Ascending aorta (tissue), 2 donors: ENCODE measurements at regions not wholly inside any gene's neighbourhood (a gene's known extent, or its start where the extent isn't known, plus 50 kb on each side); places are given as distances from the start of the nearest gene placed in this dataset.

ENCODE experiments used
- DNase-seq, 2 donors: peaks; one replicate each; pipeline ENCODE4 v3.0.0-alpha.2; 2019; ENCODE audit warnings: low spot score in 2 of 2
- H3K27ac ChIP-seq, 2 donors: fragments of 200-600 bp; sonication (generic); one replicate each; pipeline ENCODE4 v1.5.1; 2016 to 2017; ENCODE audit warnings: mild to moderate bottlenecking in 1 of 2
- H3K27me3 ChIP-seq: fragments of 200-600 bp; sonication (generic); one replicate; pipeline ENCODE4 v1.5.1; 2017
- H3K36me3 ChIP-seq, 2 donors: fragments of 200-600 bp; sonication (generic); one replicate each; pipeline ENCODE4 v1.5.1; 2016
- H3K4me1 ChIP-seq, 2 donors: fragments of 200-600 bp; sonication (generic); one replicate each; pipeline ENCODE4 v1.5.1; 2016 to 2017; ENCODE audit warnings: mild to moderate bottlenecking in 1 of 2
- H3K4me3 ChIP-seq, 2 donors: fragments of 200-600 bp; sonication (generic); one replicate each; pipeline ENCODE4 v1.5.1; 2016 to 2017; ENCODE audit warnings: mild to moderate bottlenecking in 1 of 2
- H3K9me3 ChIP-seq, 2 donors: fragments of 200-600 bp; sonication (generic); one replicate each; pipeline ENCODE4 v1.5.1; 2016
- intact Hi-C: fragments of 100-400 bp; cut with DNase I; formaldehyde crosslinking; loops from one replicate; pipeline ENCODE4 v1.15.1; 2023
- TF ChIP-seq, protein P1 (sequence below), 3 experiments: fragments of 200-600 bp in 2 of 3; fragments of 450-650 bp in 1 of 3; sonication (generic) in 2 of 3; IDR thresholded peaks; one replicate each; pipeline ENCODE4 v1.5.1; 2016 to 2019; ENCODE audit warnings: antibody characterized with exemption in 3 of 3, mild to moderate bottlenecking in 1 of 3, moderate library complexity in 1 of 3

DNA sequence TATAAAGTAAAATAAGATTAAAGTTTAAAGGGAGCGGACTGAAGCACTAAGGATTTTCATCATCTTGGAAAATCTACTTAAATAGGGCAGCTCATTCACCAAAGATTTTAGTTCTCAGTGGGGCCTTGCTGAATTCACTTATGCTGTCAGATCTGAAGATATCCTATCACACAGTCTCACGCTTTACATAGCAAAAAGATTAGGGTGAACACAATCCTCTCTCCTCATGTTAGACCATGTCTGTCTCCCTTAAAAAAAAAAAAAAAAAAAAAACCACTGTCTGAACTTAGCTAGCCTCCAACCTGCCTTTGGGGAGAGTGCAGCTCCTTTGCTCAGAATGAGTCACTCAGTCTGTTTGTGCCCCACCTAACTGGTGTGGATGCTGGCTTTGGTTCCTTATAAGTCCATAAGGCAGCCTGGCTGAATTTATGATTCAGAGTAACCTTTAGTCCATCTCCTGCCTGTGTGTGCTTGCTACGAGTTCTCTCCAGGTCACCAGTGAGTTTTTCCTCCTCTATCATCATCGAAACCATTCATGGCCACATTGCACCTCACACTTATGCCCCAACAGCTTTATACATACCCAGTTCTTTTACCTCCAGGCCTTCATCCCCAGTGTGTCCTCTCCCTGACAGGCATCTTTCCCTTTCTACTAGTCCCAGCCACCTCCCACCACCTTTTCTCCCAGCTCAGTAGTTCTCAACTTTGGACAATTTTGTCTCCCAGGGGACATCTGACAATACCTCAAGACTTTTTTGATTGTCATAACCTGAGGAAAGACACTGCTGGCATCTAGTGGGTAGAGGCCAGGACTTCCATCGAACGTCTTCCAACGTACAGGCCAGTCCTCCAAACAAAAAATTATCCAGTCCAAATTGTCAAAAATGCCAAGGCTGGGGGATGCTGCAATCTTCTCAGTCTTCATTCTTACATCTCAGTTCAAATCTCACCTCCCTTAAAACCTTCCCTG is 220.7 kb upstream of the EMCN start:
- Histone ChIP-seq H3K36me3 (no peaks in the 10 kb centered on the region), H3K4me3 (no peak overlapping the region), H3K27ac (peak overlapping the region in 1 of 2 donors; percentile 22), H3K9me3 (no peaks in the 10 kb centered on the region), H3K4me1 (no peaks in the 10 kb centered on the region), H3K27me3 (no peaks in the 10 kb centered on the region)
- peak in 1 of 2 donors; percentile 65 for DNase-seq
- intact Hi-C loops, result no loop called here
- TF ChIP-seq, protein P1, sequence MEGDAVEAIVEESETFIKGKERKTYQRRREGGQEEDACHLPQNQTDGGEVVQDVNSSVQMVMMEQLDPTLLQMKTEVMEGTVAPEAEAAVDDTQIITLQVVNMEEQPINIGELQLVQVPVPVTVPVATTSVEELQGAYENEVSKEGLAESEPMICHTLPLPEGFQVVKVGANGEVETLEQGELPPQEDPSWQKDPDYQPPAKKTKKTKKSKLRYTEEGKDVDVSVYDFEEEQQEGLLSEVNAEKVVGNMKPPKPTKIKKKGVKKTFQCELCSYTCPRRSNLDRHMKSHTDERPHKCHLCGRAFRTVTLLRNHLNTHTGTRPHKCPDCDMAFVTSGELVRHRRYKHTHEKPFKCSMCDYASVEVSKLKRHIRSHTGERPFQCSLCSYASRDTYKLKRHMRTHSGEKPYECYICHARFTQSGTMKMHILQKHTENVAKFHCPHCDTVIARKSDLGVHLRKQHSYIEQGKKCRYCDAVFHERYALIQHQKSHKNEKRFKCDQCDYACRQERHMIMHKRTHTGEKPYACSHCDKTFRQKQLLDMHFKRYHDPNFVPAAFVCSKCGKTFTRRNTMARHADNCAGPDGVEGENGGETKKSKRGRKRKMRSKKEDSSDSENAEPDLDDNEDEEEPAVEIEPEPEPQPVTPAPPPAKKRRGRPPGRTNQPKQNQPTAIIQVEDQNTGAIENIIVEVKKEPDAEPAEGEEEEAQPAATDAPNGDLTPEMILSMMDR (IDR thresholded peaks at IDR 0.05), result no peak

DNA sequence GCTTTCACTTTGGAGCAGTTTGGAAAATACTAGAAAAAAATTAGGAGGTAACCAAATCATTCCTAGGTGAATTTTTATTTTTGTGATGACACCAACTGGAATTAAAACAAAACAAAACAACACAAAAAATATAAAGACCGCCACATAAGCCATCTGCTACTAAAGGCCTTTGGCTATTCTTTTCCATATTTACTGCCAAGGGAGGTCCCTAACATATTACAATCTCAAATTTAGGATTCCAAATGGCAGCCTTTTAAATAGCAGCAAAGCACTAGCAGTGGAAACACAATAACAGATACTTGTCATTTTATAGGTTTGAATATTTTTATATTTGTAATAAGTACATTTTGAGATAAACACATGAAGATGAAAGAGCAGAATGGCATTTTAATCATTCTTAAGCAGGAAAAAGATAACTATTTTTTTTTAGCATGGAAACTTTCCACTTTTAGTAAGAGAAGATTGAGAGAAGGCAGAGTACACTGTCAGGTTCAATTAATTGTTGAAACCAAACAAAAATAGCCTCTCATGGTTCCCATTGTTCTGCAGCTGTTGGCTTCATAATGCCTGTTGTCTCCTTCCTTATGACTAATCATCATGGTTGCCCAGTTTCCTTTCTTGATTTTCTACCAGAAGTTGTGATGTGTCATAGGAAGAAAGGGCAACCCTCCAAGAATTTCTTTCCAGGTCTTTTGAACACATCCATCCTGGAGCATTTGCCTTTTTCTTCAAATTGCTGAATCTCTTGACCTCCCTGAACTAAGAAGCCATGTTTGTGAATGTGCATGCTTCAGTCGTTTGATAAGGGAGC is 219.0 kb upstream of the EMCN start:
- H3K9me3 ChIP-seq, result no peaks in the 10 kb centered on the region
- no peaks in the 10 kb centered on the region for H3K4me1 ChIP-seq
- TF ChIP-seq, protein P1 (IDR thresholded peaks at IDR 0.05), result no peak
- H3K27me3 ChIP-seq, result no peaks in the 10 kb centered on the region
- H3K36me3 ChIP-seq, result no peaks in the 10 kb centered on the region
- DNase-seq, result no peak
- no peak overlapping the region for H3K4me3 ChIP-seq
- intact Hi-C loops, result no loop called here
- H3K27ac ChIP-seq, result no peak overlapping the region

DNA sequence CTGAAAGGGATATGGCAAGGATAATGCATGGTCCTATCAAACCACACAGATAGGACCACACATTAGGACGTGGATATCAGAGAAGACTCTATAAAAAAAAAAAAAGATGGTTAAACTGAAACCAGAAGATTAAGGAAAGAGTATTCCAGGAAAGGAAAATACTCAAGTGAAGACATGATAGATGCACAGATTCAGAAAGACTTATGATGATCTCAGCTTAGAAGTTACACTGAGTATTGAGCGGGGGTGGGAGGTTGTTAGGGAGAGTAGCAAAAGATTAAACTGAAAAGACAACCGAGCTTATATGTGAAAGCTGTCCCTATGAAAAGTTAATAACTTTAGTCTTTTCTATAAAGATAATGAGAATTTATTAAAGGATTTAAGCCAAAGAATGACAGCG is 211.0 kb upstream of the EMCN start:
- no peaks in the 10 kb centered on the region for H3K9me3 ChIP-seq
- H3K27me3 ChIP-seq, result no peaks in the 10 kb centered on the region
- intact Hi-C loops, result no loop called here
- no peaks in the 10 kb centered on the region for H3K36me3 ChIP-seq
- TF ChIP-seq, protein P1 (IDR thresholded peaks at IDR 0.05), result no peak
- no peak overlapping the region for H3K4me3 ChIP-seq
- H3K4me1 ChIP-seq, result no peaks in the 10 kb centered on the region
- H3K27ac ChIP-seq, result no peak overlapping the region
- no peak for DNase-seq

DNA sequence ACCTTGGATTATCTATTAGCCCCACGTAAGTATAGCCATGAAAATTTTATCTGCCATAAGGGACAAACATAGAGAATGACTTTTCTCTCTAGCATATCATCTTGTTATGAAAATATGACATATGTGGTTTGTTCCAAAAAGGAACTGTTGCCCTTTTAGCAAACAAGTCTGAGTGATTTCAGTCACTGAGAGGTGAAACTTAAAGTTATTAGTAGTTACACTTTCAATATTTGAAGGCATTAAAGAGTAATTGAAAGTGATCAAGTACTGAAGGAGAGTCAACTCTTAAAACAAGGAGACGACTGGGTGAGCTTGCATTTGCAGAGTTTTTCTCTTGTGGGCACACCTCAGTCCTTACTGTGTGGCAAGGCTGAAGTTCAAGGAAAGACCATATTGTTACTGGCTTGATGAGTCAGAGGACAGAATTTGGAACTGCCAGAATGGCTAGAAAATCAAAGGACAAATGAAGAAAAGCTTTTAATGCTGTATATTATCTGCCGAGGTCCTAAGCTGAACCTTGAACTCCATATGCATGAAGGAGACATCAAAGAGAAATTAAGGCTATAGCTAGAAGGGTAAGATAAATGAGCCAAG is 205.1 kb upstream of the EMCN start:
- no peak overlapping the region for H3K4me3 ChIP-seq
- TF ChIP-seq, protein P1 (IDR thresholded peaks at IDR 0.05), result no peak
- no peak for DNase-seq
- intact Hi-C loops, result no loop called here
- H3K27ac ChIP-seq, result no peak overlapping the region
- H3K9me3 ChIP-seq, result no peaks in the 10 kb centered on the region
- no peaks in the 10 kb centered on the region for H3K4me1 ChIP-seq
- H3K27me3 ChIP-seq, result no peaks in the 10 kb centered on the region
- H3K36me3 ChIP-seq, result no peaks in the 10 kb centered on the region

DNA sequence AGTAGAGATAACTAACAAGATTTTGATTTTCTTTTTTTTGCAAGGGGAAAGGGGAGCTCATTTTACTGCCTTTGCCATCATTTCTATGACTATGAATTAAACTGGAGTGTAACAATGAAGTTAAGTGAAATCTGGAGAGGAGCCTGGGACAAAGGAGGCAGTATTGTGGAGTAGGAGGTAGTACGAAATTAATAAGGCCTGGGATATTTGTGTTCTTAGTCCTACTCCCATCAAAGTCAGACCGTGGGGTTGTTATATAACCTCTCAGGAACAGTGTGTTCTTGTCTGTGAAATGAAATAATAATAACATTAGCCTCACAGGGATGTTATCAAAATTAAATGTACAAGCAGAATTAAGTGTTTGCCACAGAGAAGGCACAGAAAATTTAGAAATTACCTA is 204.3 kb upstream of the EMCN start:
- TF ChIP-seq, protein P1 (IDR thresholded peaks at IDR 0.05), result no peak
- Histone ChIP-seq H3K27ac (no peak overlapping the region), H3K4me1 (no peaks in the 10 kb centered on the region), H3K4me3 (no peak overlapping the region), H3K9me3 (no peaks in the 10 kb centered on the region), H3K36me3 (no peaks in the 10 kb centered on the region), H3K27me3 (no peaks in the 10 kb centered on the region)
- no peak for DNase-seq
- intact Hi-C loops, result no loop called here
